Choroid plexus epithelial cell (primary cell): ENCODE measurements at regions not wholly inside any gene's neighbourhood (a gene's known extent, or its start where the extent isn't known, plus 50 kb on each side); places are given as distances from the start of the nearest gene placed in this dataset.
A peak's percentile ranks its signal among the peaks of the same experiment; 100 is the strongest.

Experiments
- DNase-seq: peaks from one replicate; pipeline ENCODE4 v3.0.0-alpha.2; 2010; ENCODE audit warnings: low read depth
- H3K4me3 ChIP-seq: 2 replicates; pipeline ENCODE4 v1.5.1; 2011; ENCODE audit warnings: low read depth, mild to moderate bottlenecking, control low read depth, low read length, moderate library complexity
- CTCF ChIP-seq: conservative IDR thresholded peaks from 2 replicates; pipeline ENCODE4 v1.5.1; 2011; ENCODE audit warnings: low read depth, mild to moderate bottlenecking, control low read depth, inconsistent platforms, low read length, moderate library complexity

GRCh38 chr16:51407921-51408320, 256.9 kb upstream of the SALL1 start:
- no peak for TF ChIP-seq CTCF
- no peak for DNase-seq
- no peak overlapping the region for H3K4me3 ChIP-seq

GRCh38 chr16:51407199-51407598, 256.1 kb upstream of the SALL1 start:
- no peak overlapping the region for H3K4me3 ChIP-seq
- no peak for TF ChIP-seq CTCF
- no peak for DNase-seq

DNA sequence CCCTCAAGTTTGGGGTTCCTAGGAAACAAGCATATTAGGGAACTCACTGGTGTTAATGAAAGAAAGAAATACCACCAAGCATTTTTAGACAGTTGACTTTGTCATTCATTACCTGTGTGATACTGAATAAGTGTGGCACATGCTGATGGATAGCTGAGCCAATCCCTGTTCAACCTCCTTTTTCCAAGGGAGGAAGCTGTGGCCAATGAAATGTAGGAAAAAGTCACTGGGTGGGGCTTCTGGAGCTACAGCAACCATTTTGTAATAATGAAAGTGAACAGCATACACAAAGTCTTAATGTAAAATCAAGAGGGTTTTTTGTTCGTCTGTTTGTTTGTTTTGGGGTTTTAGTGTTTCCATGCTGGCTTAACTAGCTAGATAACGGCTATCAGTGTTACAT, 254.3 kb upstream of the SALL1 start:
- no peak overlapping the region for H3K4me3 ChIP-seq
- DNase-seq, result no peak
- no peak for TF ChIP-seq CTCF

GRCh38 chr16:51404386-51404785, 253.3 kb upstream of the SALL1 start:
- DNase-seq, result peak; percentile 48
- TF ChIP-seq CTCF, result no peak
- H3K4me3 ChIP-seq, result no peak overlapping the region

GRCh38 chr16:51402785-51403184, 251.7 kb upstream of the SALL1 start:
- TF ChIP-seq CTCF, result no peak
- DNase-seq, result peak; percentile 72
- no peak overlapping the region for H3K4me3 ChIP-seq

DNA sequence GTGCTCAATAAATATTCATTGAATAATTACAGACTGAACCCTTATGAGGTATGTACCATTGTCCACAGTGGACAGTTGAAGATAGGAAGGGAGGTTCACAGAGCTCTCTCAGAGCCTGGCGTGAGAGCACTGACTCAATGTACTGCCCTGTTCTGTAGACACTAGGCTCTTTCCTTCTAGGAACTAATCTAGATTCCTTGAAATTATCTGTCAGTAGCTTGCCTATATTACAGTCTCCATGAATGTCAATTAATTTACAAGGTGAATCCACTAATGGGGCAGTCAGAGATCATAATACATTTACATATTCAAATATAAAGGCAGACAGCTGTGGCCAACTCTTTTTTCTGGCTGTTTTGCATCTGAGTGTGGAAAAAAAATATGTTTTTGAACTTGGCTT, 251.2 kb upstream of the SALL1 start:
- no peak for DNase-seq
- TF ChIP-seq CTCF, result no peak
- no peak overlapping the region for H3K4me3 ChIP-seq

- no peak for TF ChIP-seq CTCF
- DNase-seq, result no peak
- H3K4me3 ChIP-seq, result no peak overlapping the region
Observed at GRCh38 chr16:51401673-51402072, 250.6 kb upstream of the SALL1 start.
